Hypothalamus (tissue), 51 donors: ENCODE measurements at regions not wholly inside any gene's neighbourhood (a gene's known extent, or its start where the extent isn't known, plus 50 kb on each side); places are given as distances from the start of the nearest gene placed in this dataset.

Experiments
- DNase-seq, 51 donors: peaks; one replicate each; lab custom pipeline; 2025; lab: John Stamatoyannopoulos, UW

DNA sequence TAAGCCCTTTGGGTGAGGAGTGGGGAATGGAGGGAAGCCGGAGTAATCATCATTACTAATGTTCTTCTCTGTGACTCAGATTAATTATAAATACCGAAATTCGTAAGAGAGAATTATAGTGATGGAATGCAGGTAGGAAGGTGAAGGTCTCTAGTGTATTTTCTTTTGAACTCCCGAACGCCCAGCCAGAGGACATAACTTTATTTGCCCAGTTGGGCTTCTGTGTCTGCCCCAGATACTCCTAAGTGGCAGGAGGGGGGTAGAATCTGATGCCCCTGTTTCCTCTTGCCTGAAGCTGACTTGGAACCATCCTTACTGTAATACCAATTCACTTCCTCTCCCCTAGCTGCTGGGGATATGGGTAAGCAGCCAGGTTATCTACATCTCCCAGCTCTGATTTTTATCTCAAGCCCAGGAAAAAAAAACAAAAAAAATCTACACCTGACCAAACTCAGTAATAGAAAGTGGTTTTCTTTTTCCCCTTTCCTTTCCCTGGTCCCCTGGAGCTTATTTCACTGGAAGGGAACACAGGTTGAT is 84.4 kb upstream of the CISTR start:
- no peak for DNase-seq

- DNase-seq: no peak
These were observed 87.2 kb upstream of the CISTR start for GRCh38 chr12:53838978-53839377.

DNA sequence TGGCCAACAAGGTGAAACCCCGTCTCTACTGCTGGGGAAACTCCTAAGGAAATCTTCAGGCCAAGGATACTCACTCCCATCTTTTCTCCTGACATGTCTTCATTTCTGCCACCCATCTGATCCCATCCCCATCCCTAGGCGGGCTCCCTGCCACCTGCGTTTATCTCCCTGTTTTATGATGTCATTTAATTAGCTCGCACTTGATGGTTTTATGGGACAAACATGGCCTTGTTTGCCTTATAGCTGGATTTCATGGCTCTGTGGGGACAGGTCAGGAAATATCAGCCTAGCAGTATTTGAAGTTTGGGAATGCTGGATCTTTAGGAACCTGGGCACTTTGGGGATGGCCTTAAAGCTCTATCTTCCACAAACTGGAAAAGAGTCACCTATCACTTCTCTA is 88.5 kb upstream of the CISTR start:
- no peak for DNase-seq

- no peak for DNase-seq
These were observed 90.9 kb upstream of the CISTR start for GRCh38 chr12:53842686-53843085.

- DNase-seq: no peak
These were observed 91.8 kb upstream of the CISTR start for GRCh38 chr12:53843545-53843944.

GRCh38 chr12:53844994-53845844 is 93.4 kb upstream of the HOXC13 start:
- no peak for DNase-seq

GRCh38 chr12:53845932-53846331 is 92.7 kb upstream of the HOXC13 start:
- DNase-seq: no peak

- DNase-seq: no peak
These were observed 89.5 kb upstream of the HOXC13 start for GRCh38 chr12:53849113-53849512.

- DNase-seq: no peak
These were observed 89.0 kb upstream of the HOXC13 start for GRCh38 chr12:53849656-53850055.

GRCh38 chr12:53852061-53852460 is 86.6 kb upstream of the HOXC13 start:
- no peak for DNase-seq

DNA sequence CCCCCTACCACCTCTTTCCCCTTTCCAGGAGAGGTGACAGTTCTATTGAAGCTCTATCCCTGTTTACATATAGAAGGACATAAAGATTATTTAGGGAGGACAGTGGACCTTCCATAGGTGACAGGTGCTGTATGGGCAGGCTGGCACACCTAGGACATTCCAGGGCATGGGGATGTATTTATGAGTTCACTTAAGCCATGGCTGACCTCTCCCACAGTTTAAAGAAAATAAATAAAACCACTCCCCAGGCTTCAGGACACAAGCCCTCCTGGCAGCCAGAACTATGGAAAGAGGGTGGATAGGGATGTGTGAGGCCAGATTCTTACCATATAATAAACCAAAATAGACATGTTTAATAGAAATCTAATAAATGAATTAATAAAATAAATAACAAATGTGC is 85.6 kb upstream of the HOXC13 start:
- DNase-seq: no peak

DNA sequence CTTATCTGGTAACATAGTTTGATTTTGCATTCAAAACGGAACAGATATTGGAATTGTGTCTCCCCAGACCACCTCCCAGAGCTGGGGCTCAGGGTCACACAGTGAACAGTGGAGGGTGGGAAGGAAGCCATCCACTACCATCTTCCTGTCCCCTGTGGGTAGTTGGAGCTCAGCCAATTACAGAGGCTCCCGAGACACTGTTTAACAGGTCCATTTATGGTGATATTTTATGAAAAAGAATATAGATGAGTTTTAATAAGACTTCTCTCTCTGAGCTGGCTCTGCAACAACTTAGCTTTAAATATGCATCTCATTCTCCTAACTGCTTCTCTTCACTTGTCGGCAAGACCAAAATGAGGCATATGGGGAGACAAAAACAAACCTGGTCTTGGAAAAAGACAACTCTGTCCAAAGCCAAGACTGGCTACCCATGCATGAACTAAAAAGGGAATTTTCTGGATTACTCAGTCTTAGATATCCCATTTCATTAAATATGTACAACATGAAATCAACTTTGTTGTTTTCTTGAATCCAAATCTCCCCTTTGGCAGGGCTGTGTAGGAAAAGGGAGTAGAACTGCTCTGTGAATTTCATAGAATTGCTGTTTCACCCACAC is 83.8 kb upstream of the HOXC13 start:
- DNase-seq: no peak

GRCh38 chr12:53856132-53856531 is 82.5 kb upstream of the HOXC13 start:
- DNase-seq: no peak

DNA sequence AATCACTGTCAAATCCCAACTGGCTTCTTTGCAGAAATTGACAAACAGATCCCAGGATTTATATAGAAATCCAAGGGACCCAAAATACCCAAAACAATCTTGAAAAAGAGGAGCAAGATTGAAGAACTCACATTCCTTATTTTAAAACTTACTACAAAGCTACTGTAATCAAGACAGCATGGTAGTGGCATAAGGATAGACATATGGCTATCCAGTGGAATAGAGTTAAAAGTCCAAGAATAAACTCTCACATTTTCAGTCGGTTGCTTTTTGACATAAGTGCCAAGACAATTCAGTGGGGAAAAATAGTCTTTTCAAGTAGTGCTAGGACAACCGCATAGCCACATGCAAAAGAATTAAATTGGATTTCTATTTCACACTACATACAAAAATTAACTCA is 81.0 kb upstream of the HOXC13 start:
- no peak for DNase-seq

- DNase-seq: no peak
These were observed 77.9 kb upstream of the HOXC13 start for GRCh38 chr12:53860426-53861345.

DNA sequence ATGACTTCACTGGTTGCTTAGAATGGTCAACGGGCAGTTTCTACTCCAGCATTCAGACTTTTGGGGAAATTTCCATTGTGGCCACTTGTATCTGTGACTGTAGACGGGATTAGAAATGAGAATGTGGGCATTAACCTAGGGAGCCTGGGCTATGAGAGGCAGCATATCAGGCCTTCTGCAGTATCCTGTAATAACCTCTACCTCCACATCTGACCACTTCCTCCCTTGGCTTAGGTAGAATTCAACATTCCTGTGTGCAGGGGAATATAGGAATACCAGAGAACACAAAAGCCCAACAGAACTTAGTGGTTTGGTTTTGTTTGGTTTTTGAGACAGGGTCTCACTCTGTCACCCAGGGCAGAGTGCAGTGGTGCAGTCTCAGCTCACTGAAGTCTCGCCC is 76.4 kb upstream of the HOXC13 start:
- DNase-seq: no peak

- DNase-seq: no peak
These were observed 75.8 kb upstream of the HOXC13 start for GRCh38 chr12:53862831-53863230.

GRCh38 chr12:53866727-53867126 is 71.9 kb upstream of the HOXC13 start:
- no peak for DNase-seq

- DNase-seq: no peak
These were observed 71.2 kb upstream of the HOXC13 start for GRCh38 chr12:53867216-53868012.

- no peak for DNase-seq
These were observed 70.1 kb upstream of the HOXC13 start for GRCh38 chr12:53868511-53868986.
